ENCODE measurements at regions not wholly inside any gene's neighbourhood (a gene's known extent, or its start where the extent isn't known, plus 50 kb on each side); places are given as distances from the start of the nearest gene placed in this dataset.

DNA sequence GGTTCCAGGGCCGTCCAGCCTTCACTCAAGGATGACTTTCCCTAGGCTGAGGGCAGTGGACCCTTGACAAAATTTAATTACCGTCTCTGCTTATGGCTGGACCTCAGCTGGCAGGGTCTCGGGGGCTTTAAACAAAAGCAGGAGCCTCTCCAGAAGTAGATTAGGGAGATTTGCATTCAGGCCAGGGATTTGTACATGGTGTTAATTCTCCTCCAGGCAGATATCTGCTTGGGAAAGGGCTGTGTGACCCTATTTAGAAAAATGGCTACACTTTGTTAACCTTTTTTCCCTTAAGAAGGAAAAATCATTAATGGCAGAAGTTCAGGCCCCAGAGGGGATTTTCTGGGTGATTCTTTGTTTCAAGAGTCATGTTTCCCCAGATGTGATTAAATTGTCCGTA is 329.1 kb upstream of the C2CD4B start:
- no peak for TF ChIP-seq CTCF (IDR thresholded peaks at IDR 0.05)
- no peak for TF ChIP-seq POLR2A (IDR thresholded peaks at IDR 0.05)
